ENCODE measurements at regions not wholly inside any gene's neighbourhood (a gene's known extent, or its start where the extent isn't known, plus 50 kb on each side); places are given as distances from the start of the nearest gene placed in this dataset.

GRCh38 chr15:97748576-97748975 is 211.9 kb upstream of the ARRDC4 start:
- Histone ChIP-seq H3K9me1 (replicated peaks; ENCODE audit: control insufficient read depth, extremely low read depth, insufficient read depth, low read length) (no peaks in the 10 kb centered on the region), H3K9ac (replicated peaks; ENCODE audit: extremely low read depth, insufficient read depth, low read length) (no peak overlapping the region), H3K27me3 (ENCODE audit: control insufficient read depth in 2 of 2, insufficient read depth in 2 of 2, low read length in 2 of 2) (no peaks in the 10 kb centered on the region), H3K79me2 (ENCODE audit: control insufficient read depth, insufficient read depth, low read length) (no peaks in the 10 kb centered on the region), H4K20me1 (replicated peaks; ENCODE audit: control insufficient read depth, extremely low read depth, insufficient read depth, low read length) (no peaks in the 10 kb centered on the region), H3K36me3 (ENCODE audit: control insufficient read depth in 2 of 2, extremely low read depth in 1 of 2, insufficient read depth in 2 of 2, low read length in 2 of 2) (no peaks in the 10 kb centered on the region), H3K4me3 (replicated peaks in 1 of 3; ENCODE audit: insufficient read depth in 1 of 3, low read depth in 1 of 3, low read length in 3 of 3) (no peak overlapping the region), H2AFZ (ENCODE audit: low read depth, low read length) (no peak overlapping the region), H3K9me3 (replicated peaks; ENCODE audit: control insufficient read depth, insufficient read depth, low read length) (no peaks in the 10 kb centered on the region), H3K4me1 (ENCODE audit: control insufficient read depth, extremely low read depth, insufficient read depth, low read length) (no peaks in the 10 kb centered on the region), H3K27ac (ENCODE audit: insufficient read depth, low read depth, low read length) (no peak overlapping the region), H3K4me2 (ENCODE audit: insufficient read depth, low read length) (no peak overlapping the region)
- TF ChIP-seq POLR2AphosphoS5 (IDR thresholded peaks at IDR 0.05; ENCODE audit: insufficient read depth, low read depth, low read length) (no peak), POLR2A (IDR thresholded peaks at IDR 0.05; ENCODE audit: low read depth, low read length) (no peak), MAX (IDR thresholded peaks at IDR 0.05; ENCODE audit: insufficient read depth, insufficient read length) (no peak), EZH2 (IDR thresholded peaks at IDR 0.05; ENCODE audit: borderline replicate concordance, low read depth, low read length, severe bottlenecking) (no peak), GATA2 (IDR thresholded peaks at IDR 0.05; ENCODE audit: insufficient read depth, insufficient read length, low read depth, low read length) (no peak), JUN (IDR thresholded peaks at IDR 0.05; ENCODE audit: borderline replicate concordance, insufficient read depth, insufficient read length, low read depth) (no peak), MYC (IDR thresholded peaks at IDR 0.05; ENCODE audit: low read depth, low read length) (no peak), CTCF (IDR thresholded peaks at IDR 0.05; ENCODE audit: extremely low read depth in 1 of 2, insufficient read depth in 1 of 2, low read depth in 1 of 2, low read length in 2 of 2) (no peak), FOS (IDR thresholded peaks at IDR 0.05; ENCODE audit: borderline replicate concordance, insufficient read depth, low read length) (no peak)
- CTCF ChIA-PET: interaction anchor here (0.6 to 1.1 kb wide), 2 partner anchors 20 to 249 kb away, joined by 3 read pairs; no protein-coding TSS in a partner anchor
- DNase-seq (ENCODE audit: low read depth, low spot score): no peak
- intact Hi-C loops (cut with micrococcal nuclease) (no loop called here), dilution Hi-C loops (cut with MboI; ENCODE audit: extremely low pct_ligation_motif_present, low sequenced_read_pairs) (no loop called here)
- POLR2A ChIA-PET: no interaction called here
- FAIRE-seq: no peak
- no TSS peak for BruUV-seq (replicated peaks)

All from endothelial cell of umbilical vein (primary cell).